ENCODE measurements at regions not wholly inside any gene's neighbourhood (a gene's known extent, or its start where the extent isn't known, plus 50 kb on each side); places are given as distances from the start of the nearest gene placed in this dataset.

GRCh38 chr15:61524086-61524485, 295.0 kb upstream of the RORA start:
- intact Hi-C loops (cut with DNase I) = no loop called here
- Histone ChIP-seq H3K4me1 (no peaks in the 10 kb centered on the region), H3K27ac (no peak overlapping the region), H3K36me3 (no peaks in the 10 kb centered on the region), H3K27me3 (peaks cover 0 to 5% (median 0%) of the 10 kb centered on the region in 7 donors), H3K4me3 (no peak overlapping the region), H3K9me3 (no peaks in the 10 kb centered on the region)
- TF ChIP-seq CTCF (IDR thresholded peaks at IDR 0.05) = no peak
- ATAC-seq (no peak), DNase-seq (no peak)
- WGBS, 2 donors = 62 to 78% methylated on average over 2 of the region's 2 CpGs

GRCh38 chr15:61522411-61522810, 293.3 kb upstream of the RORA start:
- intact Hi-C loops (cut with DNase I) = no loop called here
- TF ChIP-seq CTCF (IDR thresholded peaks at IDR 0.05) = no peak
- Histone ChIP-seq H3K9me3 (no peaks in the 10 kb centered on the region), H3K36me3 (no peaks in the 10 kb centered on the region), H3K4me1 (no peaks in the 10 kb centered on the region), H3K27me3 (peaks cover 0 to 5% (median 0%) of the 10 kb centered on the region in 7 donors), H3K27ac (no peak overlapping the region), H3K4me3 (no peak overlapping the region)
- DNase-seq (no peak), ATAC-seq (no peak)

- ATAC-seq (no peak), DNase-seq (no peak)
- Histone ChIP-seq H3K27me3 (peaks cover 0 to 4% (median 0%) of the 10 kb centered on the region in 7 donors), H3K27ac (no peak overlapping the region), H3K9me3 (no peaks in the 10 kb centered on the region), H3K4me3 (no peak overlapping the region), H3K4me1 (no peaks in the 10 kb centered on the region), H3K36me3 (no peaks in the 10 kb centered on the region)
- TF ChIP-seq CTCF (IDR thresholded peaks at IDR 0.05) = no peak
- WGBS, 2 donors = 60 to 86% methylated on average over 3 of the region's 3 CpGs
- intact Hi-C loops (cut with DNase I) = no loop called here
These were observed 292.9 kb upstream of the RORA start for GRCh38 chr15:61521953-61522352.

GRCh38 chr15:61519296-61519695, 290.2 kb upstream of the RORA start:
- Histone ChIP-seq H3K4me3 (no peak overlapping the region), H3K36me3 (no peaks in the 10 kb centered on the region), H3K9me3 (no peaks in the 10 kb centered on the region), H3K27ac (no peak overlapping the region), H3K27me3 (peaks cover 0 to 7% (median 0%) of the 10 kb centered on the region in 7 donors), H3K4me1 (no peaks in the 10 kb centered on the region)
- ATAC-seq = no peak
- 85 to 96% methylated on average over 1 of the region's 1 CpG for WGBS, 2 donors
- intact Hi-C loops (cut with DNase I) = no loop called here
- no peak for DNase-seq
- no peak for TF ChIP-seq CTCF (IDR thresholded peaks at IDR 0.05)

Measured in heart right ventricle (tissue), 16 donors.